HG03280 (cell line): ENCODE measurements at regions not wholly inside any gene's neighbourhood (a gene's known extent, or its start where the extent isn't known, plus 50 kb on each side); places are given as distances from the start of the nearest gene placed in this dataset.
"Not testable (repeated sequence)": the region's sequence is repeated elsewhere in the genome, so short reads cannot be mapped to it uniquely, and the experiment has no call there.

Experiments
- ATAC-seq: cut with Tn5 transposase; IDR thresholded peaks from one replicate; pipeline ENCODE4 v1.9.1; 2021; ENCODE audit warnings: mild to moderate bottlenecking, moderate library complexity; ENCODE audit not compliant: unreplicated experiment

DNA sequence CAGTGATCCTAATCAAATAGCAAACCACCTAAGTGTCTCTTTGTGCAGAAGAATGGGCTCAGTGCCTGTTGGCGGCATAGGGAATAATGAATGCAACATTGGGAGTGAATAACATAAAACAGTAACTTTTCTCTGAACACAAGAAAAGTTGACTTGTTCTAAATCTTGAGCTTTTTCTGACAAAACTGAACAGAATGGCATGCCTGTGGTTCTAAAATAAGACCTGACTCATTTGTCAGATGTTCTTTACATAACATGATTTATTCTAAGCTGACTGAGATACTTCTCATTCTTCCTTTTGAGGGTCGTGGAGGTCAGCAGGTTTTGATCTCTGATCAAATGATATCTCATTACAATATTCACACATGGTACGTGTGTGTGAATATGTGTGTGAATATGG lies 165.4 kb upstream of the WDR1 start:
- ATAC-seq, result no peak

GRCh38 chr4:10279261-10279660 lies 162.7 kb upstream of the WDR1 start:
- ATAC-seq, result no peak

GRCh38 chr4:10278071-10278470 lies 161.5 kb upstream of the WDR1 start:
- ATAC-seq, result no peak

GRCh38 chr4:10276152-10276551 lies 159.6 kb upstream of the WDR1 start:
- no peak for ATAC-seq

DNA sequence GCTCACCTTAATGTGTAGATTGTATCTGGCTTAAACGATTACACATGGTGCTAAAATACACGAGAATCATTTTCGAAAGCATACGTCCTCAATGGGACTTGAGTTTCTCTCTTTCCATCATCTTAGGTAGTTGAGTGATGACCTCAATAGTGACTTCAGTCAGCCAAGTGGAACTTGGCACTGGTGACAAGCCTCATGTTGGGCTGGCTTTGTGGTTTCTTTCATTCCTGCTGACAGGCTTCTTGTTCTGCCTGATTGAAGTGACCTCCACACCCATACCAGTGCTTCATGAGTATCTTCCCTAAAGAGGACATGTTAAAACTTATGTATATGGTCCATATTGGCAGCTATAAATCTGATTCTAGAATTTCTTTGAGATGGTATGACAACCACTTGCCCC lies 159.1 kb upstream of the WDR1 start:
- ATAC-seq, result no peak

- ATAC-seq, result no peak
These were observed 156.4 kb upstream of the WDR1 start for GRCh38 chr4:10273030-10273429.

DNA sequence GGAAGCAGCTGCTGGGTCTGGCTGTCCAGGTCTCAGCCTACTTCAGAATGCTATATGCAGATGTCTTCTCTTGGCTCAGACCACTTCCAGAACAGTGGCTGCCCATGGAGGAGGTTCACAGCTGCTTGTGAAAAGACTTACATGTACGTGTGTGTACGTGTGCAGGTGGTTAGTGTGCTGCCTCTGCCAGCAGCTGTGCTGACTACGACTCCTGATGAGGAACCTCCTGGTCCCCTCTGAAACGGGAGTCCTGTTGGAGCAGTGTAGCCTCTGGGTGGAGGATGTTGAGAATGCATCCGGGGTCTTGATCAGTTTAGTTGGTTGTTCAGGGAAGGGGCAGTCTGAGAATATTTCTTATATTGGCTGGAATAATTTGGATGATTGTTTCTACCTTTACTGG lies 155.9 kb upstream of the WDR1 start:
- no peak for ATAC-seq

DNA sequence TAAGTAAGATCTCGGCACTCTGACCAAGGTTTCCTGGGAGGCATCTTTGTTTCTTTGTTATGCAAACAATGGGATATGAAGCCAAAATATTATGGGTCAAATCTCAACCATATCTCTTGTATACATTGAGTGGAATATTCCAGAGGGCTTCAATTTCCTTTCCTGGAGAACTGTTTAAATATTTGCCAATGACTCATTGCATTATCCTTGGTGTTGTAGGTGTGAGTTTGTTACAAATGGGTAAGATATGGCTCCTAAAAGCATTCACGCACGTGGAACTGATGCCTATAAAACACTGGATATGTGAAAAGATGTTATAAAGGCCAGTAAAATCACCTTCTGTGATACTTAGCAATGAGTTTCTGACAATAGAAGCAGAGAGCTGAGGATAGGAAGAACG lies 150.5 kb upstream of the WDR1 start:
- no peak for ATAC-seq

DNA sequence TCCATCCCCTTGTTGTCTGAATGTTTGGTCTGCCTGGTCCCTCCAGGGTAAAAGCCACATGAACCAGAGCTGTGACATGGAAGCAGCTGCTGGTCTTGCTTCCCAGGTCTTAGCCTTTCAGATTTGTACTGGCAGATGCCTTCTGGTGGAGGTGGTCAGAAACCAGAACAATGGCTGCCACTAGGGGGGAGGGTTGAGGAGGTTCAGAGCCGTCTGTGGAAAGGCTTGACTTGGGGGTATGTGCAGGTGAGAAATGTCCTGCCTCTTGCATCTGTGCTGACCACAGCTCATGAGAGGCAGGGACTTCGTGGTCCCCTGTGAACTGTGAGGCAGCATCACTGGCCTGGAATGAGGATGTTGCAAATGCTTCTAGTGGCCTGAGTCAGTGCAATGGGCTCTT lies 144.2 kb upstream of the WDR1 start:
- ATAC-seq, result no peak

DNA sequence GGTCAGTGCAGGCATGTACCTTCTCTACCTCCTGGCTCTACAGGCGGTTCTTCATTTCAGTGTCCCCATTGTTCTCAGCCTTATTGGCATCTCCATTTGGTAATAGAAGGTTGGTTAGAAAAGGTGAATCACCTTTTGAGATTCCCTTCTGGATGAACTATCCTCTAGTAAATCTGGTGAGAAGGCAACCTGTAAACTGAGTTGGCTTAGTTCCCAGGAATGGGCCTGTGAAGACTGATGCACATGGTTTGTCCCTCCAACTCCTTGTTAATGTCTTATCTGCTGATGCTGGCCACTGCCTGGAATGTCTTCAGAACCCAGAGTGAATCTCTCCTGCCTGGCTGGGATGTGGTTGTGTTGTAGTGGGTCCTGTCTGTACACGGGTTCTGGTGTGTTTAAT lies 143.4 kb upstream of the WDR1 start:
- no peak for ATAC-seq

- ATAC-seq, result no peak
These were observed 139.6 kb upstream of the WDR1 start for GRCh38 chr4:10256203-10256602.

DNA sequence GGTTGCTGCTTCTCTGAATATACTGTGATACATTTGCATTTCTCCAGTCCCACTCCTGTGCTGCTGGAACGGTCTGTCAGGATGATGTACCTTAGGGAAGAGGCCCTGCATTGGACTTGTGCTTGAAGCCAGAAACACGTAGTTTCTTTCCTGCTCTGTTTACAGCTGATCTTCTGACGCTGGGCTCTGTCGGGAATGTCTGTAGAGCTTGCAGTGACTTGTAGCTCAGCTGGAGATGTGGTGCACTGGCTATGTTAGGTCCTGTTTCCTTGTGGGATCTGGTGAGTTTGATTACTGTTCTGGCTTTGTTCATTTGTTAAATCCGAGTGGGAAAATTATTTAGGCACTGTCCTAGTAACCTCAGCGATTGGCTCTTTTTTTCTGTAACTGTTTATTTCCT lies 137.2 kb upstream of the WDR1 start:
- ATAC-seq, result no peak

- no peak for ATAC-seq
These were observed 129.2 kb upstream of the WDR1 start for GRCh38 chr4:10245751-10246150.

DNA sequence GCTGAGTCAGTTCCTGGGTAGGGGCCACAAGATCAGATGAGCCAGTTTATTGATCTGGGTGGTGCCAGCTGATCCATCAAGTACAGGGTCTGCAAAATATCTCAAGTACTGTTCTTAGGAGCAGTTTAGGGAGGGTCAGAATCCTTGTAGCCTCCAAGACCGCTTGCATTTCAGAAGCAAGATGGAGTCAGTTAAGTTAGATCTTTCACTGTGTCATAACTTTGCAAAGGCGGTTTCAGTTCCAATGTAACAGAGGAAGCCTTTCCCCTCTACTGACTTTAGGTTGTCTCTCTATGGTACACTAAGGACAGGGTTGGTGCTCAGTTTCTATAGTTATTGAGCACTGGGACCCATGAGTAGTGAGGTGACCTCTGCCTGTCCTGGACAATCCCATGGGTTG lies 127.3 kb upstream of the WDR1 start:
- no peak for ATAC-seq

DNA sequence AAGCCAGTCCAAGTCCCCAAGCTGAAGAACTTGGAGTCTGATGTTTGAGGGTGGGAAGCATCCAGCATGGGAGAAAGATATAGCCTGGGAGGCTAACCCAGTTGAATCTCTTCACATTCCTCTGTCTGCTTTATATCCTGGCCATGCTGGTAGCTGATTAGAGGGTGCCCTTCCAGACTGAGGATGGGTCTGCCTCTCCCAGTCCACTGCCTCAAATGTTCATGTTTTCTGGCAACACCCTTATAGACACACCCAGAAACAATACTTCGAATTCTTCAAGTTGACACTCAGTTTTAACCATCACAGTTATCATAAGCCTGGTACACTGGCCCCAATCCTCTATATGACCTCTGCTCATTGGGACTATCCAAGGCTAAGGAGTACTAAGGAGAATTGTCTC lies 124.1 kb upstream of the WDR1 start:
- no peak for ATAC-seq

GRCh38 chr4:10239982-10240654 lies 123.5 kb upstream of the WDR1 start:
- ATAC-seq, result no peak

- ATAC-seq, result no peak
These were observed 120.5 kb upstream of the WDR1 start for GRCh38 chr4:10237131-10237530.

DNA sequence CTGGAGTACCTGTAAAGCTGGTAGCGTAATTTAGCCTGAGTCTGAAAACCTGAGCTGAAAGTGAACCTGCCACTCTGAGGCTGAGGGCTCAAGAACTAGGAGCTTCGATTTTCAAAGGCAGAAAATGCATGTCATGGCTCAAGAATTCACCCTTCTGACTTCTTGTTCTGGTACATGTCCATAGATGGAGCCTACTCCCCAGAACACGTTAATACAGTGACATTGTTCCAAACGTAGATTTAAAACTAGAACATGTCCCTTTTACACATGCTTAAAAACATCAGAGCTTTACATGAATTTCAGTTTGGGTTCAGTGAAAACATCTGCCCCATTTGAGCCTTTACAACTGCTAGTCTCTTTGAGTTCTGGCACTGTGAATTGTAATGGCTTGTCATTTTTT lies 115.5 kb upstream of the WDR1 start:
- no peak for ATAC-seq

DNA sequence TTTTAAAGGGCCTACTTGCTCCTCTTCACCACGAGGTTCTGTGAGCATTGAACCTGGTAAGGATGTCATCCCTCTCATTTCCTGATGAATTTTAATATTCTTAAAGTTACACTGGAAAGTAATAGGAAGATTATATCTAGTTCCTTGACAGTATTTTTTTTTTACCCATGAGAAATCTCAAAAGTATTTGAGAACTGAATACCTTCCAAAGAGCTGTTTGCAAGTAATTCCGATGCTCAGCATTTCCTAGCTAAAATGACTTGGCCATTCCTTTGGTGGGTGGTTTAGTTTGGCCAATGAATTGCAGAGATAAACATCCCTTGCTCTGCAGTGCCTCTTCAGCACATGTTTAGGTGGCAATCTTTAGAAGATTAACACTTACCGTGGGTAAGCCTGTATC lies 110.2 kb upstream of the WDR1 start:
- ATAC-seq, result no peak

DNA sequence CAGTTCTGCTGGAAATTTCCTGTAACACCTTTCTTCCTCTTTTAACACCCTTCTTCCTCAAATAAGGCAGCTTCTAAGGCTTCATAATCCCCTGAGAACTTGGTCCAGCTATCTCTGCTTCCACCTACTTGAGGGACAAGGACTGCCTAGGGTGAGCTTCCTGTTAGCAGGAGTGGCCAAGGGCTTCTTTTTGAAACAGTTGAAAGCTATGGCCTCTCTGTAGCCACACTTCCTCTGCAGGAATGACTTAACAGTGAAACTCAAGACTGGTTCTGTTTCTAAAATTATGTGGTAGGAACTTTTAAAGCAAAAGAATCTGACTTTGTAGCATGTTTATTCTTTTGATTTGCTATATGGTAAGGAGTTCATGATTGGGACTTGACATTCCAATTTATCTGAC lies 108.5 kb upstream of the WDR1 start:
- no peak for ATAC-seq

DNA sequence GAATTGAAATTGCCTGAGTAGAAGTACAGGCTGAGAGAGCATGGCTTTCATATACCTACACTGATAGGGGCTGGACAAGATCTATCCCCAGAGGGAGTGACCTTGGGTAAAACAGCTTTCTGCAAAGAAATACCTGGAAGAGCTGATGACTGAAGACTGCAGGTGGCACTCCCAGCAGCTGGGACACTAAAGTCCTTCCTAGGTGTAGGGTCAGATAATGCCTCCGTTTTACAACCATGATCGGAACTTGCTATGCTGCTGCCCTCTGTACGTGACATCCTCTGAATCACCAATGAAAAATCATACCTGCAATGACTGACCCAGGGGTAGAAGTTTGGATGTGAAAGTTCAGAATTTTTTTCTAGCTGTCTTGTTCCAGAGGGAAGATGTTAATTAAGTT lies 107.2 kb upstream of the WDR1 start:
- no peak for ATAC-seq

- ATAC-seq, result not testable (repeated sequence)
These were observed 96.9 kb upstream of the WDR1 start for GRCh38 chr4:10213481-10213880.

DNA sequence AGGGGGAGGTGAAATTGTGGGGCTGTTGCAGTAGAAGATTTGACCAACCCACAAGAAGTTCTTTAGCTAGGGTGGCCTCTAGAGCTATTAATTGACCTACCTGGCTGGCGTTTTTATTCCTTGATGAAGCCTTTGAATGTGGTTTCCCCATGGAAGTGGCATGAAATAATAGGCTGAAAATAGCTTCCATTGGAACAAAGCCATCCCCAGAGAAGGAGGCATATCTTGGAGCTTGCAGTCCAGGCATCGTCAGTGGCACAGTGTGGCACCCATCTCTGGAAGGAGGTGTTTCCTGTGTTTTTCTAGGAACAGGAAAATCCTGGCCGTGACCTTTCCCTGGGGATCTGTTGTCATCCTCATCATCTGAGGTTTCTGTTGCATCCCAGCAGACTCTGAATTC lies 96.3 kb upstream of the WDR1 start:
- no peak for ATAC-seq

DNA sequence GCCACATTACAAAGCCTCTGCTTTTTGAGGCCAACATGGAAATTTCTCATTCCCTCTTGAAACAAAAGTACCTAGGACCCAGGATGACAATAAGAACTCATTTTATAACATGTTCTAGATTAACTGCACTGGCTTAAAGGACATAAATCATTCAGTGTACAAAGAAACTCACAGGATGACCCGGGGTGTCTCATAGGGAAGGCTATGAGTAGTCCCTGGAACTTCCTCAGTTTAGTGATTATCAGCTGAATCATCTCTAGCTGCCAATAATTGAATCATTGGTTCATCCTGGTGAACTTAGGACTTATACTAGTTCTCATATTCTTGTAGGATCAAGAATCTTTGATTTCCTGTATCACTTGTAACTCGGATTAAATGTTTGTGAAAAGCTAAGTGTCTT lies 95.8 kb upstream of the WDR1 start:
- ATAC-seq, result no peak
